Nephron (organoid): ENCODE measurements at regions not wholly inside any gene's neighbourhood (a gene's known extent, or its start where the extent isn't known, plus 50 kb on each side); places are given as distances from the start of the nearest gene placed in this dataset.
A peak's percentile ranks its signal among the peaks of the same experiment; 100 is the strongest.

Experiments
- H3K27ac Mint-ChIP-seq, 3 experiments: 2 replicates each; pipeline ENCODE4 v1.8.0; 2020; ENCODE audit warnings: mixed read lengths in 3 of 3, mild to moderate bottlenecking in 2 of 3, moderate library complexity in 1 of 3
- H3K27me3 Mint-ChIP-seq: 2 replicates; pipeline ENCODE4 v1.8.0; 2021; ENCODE audit warnings: low read depth, mild to moderate bottlenecking, moderate library complexity, mixed read lengths
- H3K36me3 Mint-ChIP-seq: 2 replicates; pipeline ENCODE4 v1.8.0; 2020; ENCODE audit warnings: low read depth, mixed read lengths
- H3K4me1 Mint-ChIP-seq: 2 replicates; pipeline ENCODE4 v1.8.0; 2020; ENCODE audit warnings: mixed read lengths
- H3K4me3 Mint-ChIP-seq, 3 experiments: 2 replicates each; pipeline ENCODE4 v1.8.0; 2020; ENCODE audit warnings: mild to moderate bottlenecking in 3 of 3, mixed read lengths in 3 of 3, moderate library complexity in 2 of 3
- H3K9me3 Mint-ChIP-seq: 2 replicates; pipeline ENCODE4 v1.8.0; 2020; ENCODE audit warnings: mixed read lengths
- CTCF ChIP-seq, 3 experiments: fragments of 200-600 bp; sonication (generic); IDR thresholded peaks; one replicate each; pipeline ENCODE4 v1.5.0; 2021; ENCODE audit warnings: antibody characterized with exemption in 3 of 3; ENCODE audit not compliant: unreplicated experiment in 3 of 3

- Mint-ChIP-seq H3K4me1 (peaks cover 19% of the 10 kb centered on the region), H3K27me3 (peaks cover 18% of the 10 kb centered on the region), H3K36me3 (no peaks in the 10 kb centered on the region), H3K27ac (peak overlapping the region in 1 of 3 experiments; percentile 7), H3K4me3 (no peak overlapping the region), H3K9me3 (no peaks in the 10 kb centered on the region)
- TF ChIP-seq CTCF (IDR thresholded peaks at IDR 0.05; ENCODE audit: unreplicated experiment in 3 of 3), result no peak
Observed at GRCh38 chr17:51376739-51377138, 116.4 kb downstream of the UTP18 start.

GRCh38 chr17:51381262-51381661 is 120.9 kb downstream of the UTP18 start:
- H3K4me3 Mint-ChIP-seq, result no peak overlapping the region
- TF ChIP-seq CTCF (IDR thresholded peaks at IDR 0.05; ENCODE audit: unreplicated experiment in 3 of 3), result no peak
- no peaks in the 10 kb centered on the region for H3K9me3 Mint-ChIP-seq
- H3K27me3 Mint-ChIP-seq, result peaks cover 17% of the 10 kb centered on the region
- H3K27ac Mint-ChIP-seq, result peak overlapping the region in 2 of 3 experiments; percentile 24 to 49
- peaks cover 21% of the 10 kb centered on the region for H3K4me1 Mint-ChIP-seq
- H3K36me3 Mint-ChIP-seq, result no peaks in the 10 kb centered on the region

GRCh38 chr17:51385208-51385607 is 124.9 kb downstream of the UTP18 start:
- Mint-ChIP-seq H3K27me3 (peaks cover 19% of the 10 kb centered on the region), H3K36me3 (no peaks in the 10 kb centered on the region), H3K27ac (no peak overlapping the region), H3K9me3 (no peaks in the 10 kb centered on the region), H3K4me1 (peaks cover 21% of the 10 kb centered on the region), H3K4me3 (no peak overlapping the region)
- no peak for TF ChIP-seq CTCF (IDR thresholded peaks at IDR 0.05; ENCODE audit: unreplicated experiment in 3 of 3)

- Mint-ChIP-seq H3K4me3 (no peak overlapping the region), H3K27me3 (peaks cover 22% of the 10 kb centered on the region), H3K9me3 (no peaks in the 10 kb centered on the region), H3K36me3 (no peaks in the 10 kb centered on the region), H3K27ac (no peak overlapping the region), H3K4me1 (peaks cover 3% of the 10 kb centered on the region)
- TF ChIP-seq CTCF (IDR thresholded peaks at IDR 0.05; ENCODE audit: unreplicated experiment in 3 of 3), result no peak
Observed at GRCh38 chr17:51387582-51387981, 127.2 kb downstream of the UTP18 start.

- no peaks in the 10 kb centered on the region for H3K9me3 Mint-ChIP-seq
- H3K27me3 Mint-ChIP-seq, result peaks cover 23% of the 10 kb centered on the region
- H3K4me3 Mint-ChIP-seq, result no peak overlapping the region
- H3K36me3 Mint-ChIP-seq, result no peaks in the 10 kb centered on the region
- H3K27ac Mint-ChIP-seq, result no peak overlapping the region
- H3K4me1 Mint-ChIP-seq, result no peaks in the 10 kb centered on the region
- TF ChIP-seq CTCF (IDR thresholded peaks at IDR 0.05; ENCODE audit: unreplicated experiment in 3 of 3), result no peak
Observed at GRCh38 chr17:51387986-51388385, 127.6 kb downstream of the UTP18 start.

- Mint-ChIP-seq H3K27me3 (peaks cover 35% of the 10 kb centered on the region), H3K4me3 (no peak overlapping the region), H3K9me3 (no peaks in the 10 kb centered on the region), H3K27ac (no peak overlapping the region), H3K4me1 (no peaks in the 10 kb centered on the region), H3K36me3 (no peaks in the 10 kb centered on the region)
- no peak for TF ChIP-seq CTCF (IDR thresholded peaks at IDR 0.05; ENCODE audit: unreplicated experiment in 3 of 3)
Observed at GRCh38 chr17:51389875-51390274, 129.5 kb downstream of the UTP18 start.
